ENCODE measurements at regions not wholly inside any gene's neighbourhood (a gene's known extent, or its start where the extent isn't known, plus 50 kb on each side); places are given as distances from the start of the nearest gene placed in this dataset.

DNA sequence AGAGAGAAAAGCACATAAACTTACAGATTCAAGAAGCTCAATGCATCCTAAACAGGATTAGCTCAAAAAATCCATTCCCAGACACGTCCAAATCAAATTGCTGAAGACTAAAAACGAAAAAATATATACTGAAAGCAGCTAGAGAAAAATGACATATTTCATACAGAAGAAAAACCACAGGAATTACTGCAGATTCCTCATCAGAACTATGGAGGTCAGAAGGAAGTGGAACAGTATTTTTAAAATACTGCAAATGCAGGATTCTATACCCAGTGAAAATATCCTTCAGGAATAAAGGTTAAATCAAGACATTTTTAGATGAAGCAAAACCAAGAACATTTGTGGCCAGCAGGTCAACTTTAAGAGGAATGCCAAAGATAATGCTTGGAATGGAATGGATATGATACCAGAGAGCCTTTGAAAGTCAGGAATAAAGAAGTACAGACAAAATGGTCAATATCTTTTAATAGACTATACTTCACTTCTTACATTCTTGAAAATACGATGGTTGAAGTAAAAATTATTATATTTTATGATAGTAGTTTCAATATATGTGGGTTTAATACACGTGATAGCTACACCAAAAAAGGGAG, 352.9 kb downstream of the CTTN start:
- DNase-seq: no peak

DNA sequence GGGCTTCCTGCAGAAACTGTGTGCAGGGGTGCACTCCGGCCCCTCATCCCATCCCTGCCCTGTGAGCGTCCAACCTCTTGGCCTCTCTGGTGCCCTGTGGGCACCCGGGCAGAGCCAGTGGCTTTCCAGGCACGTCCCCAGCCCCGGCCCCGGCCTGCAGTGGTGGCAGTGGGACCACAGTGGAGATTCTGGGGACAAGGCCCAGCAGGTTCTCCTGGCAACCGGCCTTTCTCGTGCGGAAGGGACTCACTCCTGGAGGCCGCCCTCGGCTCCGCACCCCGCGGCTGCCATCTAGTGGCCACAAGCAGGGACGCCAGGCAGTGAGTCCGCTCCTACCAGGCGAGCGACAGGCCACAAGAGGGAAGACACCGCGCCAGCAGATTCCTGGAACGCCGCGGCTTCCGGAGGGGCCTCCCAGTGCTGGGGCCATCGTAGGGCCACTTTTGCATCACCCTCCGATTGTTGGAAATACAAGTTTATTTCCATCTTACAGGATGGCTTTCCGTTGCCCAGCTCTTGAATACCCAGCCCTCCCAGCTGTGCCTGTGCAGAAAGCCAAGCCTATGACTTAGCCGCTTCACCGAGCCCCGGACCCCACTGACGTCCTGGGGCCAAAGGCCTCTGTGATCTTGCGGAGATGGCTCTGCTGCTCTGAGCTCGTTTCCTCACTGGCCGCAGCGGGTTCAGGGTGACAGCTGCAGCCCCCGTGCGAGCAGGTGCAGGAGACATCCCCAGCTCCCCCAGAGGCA, 357.3 kb downstream of the CTTN start:
- DNase-seq: peak; percentile 59

DNA sequence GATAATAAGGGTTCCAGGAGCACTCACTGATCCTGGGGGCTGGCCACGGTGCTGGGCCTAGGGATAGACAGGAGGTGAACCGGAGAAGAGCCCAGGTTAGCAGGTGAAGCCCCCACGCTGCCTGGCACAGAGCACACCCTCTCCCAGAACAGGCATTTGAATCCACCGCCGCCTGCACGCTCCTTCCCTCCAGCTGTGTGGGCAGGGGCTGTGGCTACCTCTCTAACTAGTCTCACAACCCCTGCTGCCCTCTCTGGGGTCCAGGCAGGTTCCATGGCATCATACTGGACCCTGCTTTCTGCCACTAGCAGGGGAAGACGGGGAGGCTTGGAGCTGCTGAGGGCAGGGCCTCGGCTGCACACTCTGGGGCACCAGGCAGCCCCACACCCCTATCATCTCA, 358.0 kb downstream of the CTTN start:
- no peak for DNase-seq

DNA sequence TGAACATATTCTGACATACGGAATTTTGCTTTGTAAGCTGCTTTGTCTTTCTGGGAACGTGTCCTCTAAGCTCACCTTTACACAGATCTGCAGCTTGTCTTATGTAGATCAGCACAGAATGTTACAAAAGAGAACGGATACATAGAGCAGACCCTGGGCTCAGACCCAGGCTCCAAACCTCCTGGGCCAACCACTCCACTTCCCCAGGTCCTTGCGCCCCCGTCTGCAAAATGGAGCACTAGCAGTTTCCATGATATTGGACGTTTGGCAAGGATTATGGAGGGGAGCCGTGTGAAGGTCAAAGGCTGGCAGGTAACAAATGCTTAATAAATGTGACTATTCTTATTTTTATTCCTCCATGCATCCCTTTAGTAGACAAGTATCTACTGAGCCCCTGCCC, 358.4 kb downstream of the CTTN start:
- no peak for DNase-seq

DNA sequence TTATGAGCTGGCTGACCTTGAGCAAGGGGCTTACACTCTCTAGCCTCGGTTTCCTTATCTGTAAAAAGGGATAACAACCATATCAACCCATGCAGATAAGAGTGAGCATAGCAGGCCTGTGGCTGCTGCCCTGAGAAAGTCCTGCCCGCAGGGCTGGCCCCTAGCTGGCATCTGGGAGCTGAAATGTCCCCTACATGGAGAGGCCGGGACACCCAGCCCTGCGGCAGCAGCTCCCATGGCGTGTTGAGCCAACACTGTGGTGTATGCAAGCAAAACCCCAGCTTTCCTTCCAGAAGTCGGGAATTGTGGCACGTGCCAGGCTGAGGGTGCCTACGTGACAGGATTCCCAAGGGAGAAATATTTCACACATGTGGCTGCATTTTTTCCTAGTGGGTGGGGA, 358.9 kb downstream of the CTTN start:
- no peak for DNase-seq

DNA sequence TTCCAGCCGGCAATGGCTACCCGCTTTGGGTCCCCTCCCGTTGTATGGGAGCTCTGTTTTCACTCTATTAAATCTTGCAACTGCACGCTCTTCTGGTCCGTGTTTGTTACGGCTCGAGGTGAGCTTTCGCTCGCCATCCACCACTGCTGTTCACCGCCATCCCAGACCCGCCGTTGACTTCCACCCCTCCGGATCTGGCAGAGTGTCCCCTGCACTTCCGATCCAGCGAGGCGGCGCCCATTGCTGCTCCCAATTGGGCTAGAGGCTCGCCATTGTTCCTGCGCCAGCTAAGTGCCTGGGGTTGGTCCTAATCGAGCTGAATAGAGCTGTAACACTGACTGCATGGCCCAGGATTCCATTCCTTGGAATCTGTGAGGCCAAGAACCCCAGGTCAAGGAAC, 359.9 kb downstream of the CTTN start:
- no peak for DNase-seq

DNA sequence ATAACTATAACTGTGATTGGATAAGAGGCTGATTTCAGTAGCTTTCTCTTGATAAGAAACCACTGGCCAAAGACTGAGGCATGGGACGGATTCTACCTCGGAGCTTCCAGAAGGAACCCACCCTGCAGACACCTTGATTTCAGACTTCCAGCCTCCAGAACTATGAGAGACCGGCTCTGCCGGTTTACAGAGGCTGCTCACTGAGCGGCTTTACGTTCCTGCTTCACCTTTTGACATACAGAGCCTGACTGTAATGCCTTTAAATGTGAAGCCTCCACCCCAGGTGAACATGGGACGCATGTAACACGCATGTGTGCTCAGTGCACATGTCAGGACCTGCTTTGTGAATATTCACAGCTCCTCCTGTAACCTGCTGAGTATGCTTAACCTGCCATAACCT, 361.5 kb downstream of the CTTN start:
- DNase-seq: no peak

DNA sequence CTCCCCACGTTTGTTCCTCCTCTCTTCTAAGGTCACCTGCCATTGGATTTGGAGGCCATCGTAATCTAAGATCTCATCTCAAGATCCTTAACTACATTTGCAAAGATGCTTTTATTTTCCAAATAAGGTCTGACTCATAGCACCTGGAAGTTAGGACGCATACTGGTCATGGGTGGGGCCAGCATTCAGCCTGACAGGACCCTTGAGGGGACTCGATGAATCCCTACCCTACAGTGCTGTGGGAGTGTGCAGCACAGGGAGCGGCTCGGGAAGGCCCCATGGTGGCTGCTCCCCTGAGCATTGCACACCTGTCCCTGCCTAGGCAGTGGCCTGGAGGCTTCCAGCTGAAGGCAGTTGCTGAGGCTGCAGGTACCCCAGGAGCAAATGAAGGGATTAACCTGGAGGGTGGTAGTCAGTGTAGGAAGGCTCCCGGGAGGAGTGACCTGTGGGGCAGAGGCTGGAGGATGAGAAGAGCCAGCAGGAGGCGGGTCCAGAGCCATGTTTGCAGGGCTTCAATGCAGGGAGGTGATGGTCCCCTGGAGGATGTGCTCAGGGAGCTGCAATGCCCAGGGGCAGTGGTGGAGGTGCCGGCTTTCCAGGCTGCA, 362.2 kb downstream of the CTTN start:
- DNase-seq: no peak

DNA sequence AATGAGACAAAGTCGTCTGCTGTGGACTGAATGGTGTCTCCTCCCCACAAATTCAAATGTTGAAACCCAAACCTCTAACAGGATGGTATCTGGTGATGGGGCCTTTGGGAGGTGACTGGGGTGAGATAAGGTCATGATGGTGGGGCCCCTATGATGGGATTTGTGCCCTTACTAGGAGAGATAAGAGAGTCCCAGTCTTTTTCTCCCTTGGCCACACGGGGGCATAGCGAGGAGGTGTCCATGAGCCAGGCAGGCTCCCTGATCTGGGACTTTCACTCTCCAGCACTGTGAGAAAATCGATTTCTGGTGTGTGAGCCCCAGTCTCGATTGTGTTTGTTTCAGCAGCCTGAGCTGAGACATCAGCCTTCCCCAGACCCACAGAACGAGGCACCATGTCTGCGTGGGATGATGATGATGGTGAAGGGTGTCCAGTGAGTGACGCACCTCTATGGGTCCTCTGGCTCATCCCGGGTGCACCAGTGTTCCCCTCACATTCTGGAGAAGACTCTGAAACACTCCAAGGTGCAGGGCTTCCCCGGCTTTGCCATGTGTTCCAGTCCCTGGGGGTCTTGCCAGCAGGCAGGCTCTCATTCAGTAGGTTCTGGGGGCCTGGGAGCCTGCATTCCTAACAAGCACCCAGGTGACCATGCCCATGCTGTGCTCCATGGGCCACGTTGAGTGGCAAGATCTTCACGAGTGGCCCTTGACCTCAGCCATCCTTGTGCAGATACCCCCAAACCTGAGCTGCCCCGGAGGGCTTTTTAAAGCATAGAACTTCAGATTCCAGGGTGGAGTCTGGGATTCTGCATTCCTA, 363.0 kb downstream of the CTTN start:
- DNase-seq: no peak

DNA sequence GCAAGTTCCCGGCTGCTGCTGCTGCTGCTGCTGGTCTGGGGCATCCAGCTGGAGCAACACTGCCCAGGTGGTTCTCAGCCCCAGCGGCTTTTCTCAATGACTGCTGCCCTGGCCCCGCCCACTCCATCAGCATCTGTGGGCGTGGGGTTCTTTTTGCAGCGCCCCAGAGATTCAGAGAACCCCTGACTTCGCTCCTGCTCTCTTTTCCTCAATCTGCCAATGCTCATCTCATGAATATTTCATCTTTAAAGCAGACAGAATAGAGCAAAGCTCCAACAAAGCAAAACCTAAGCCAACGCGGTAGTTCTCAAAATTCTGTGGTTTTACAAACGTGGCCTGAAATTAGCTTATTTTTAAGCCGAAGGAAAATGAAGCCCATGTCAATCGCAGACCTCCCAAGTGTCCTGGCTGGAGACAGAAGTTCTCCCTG, 363.6 kb downstream of the CTTN start:
- DNase-seq: no peak

DNA sequence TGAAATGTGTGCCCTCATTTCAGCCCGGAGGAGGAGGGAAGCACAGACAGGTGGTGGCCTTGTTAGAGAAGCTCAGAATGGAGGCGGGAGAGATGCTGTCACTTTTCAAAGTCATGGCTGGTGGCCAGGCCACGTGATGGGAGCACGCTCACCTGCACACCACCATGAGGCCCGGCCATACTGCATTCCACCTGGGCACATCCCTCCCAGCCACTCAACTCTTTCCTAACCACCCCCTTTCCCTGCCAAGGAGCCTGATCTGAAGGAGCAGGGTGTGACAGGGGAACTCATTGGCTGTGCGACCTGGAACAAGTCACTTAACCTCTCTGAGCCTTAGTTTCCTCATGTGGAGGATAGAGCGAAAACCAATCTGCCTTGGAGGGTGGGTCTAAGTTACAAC, 364.5 kb downstream of the CTTN start:
- DNase-seq: no peak

DNA sequence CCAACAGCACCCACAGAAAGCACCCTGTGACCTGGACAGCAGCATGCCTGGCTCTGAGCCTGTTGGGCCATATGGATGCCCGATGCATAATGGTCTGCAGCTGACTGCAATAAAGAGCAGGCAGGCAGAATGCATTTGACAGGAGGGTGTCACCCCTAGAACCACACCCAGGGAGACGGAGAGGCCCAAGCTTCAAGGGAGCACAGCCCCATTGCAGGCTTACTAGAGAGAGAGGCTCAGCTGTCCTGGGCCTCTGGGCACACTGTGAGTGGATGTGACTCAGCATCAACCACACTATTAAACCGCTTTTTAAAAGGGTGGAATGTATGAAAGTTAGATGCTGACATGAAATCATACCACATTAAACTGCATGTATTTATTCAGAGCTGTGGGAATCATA, 365.3 kb downstream of the CTTN start:
- no peak for DNase-seq

DNA sequence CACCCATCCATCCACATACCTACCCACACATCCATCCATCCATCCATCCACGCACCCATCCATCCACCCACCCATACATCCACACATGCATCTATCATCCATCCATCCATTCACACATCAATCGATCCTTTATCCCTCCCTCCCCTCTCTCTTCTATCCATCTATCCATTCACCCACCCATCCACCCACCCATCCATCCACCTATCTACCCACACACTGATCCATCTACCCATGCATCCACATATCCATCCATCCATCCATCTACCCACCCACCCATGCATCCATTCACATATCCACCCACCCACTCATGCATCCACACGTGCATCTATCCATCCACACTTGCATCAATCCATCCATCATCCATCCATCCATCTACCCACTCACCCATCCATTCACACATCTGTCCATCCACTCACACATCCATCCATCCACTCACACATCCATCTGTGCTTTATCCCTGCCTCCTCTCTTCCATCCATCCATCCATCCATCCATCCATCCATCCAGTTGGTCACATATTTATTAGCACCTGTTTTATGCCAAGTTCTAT, 366.1 kb downstream of the CTTN start:
- no peak for DNase-seq

DNA sequence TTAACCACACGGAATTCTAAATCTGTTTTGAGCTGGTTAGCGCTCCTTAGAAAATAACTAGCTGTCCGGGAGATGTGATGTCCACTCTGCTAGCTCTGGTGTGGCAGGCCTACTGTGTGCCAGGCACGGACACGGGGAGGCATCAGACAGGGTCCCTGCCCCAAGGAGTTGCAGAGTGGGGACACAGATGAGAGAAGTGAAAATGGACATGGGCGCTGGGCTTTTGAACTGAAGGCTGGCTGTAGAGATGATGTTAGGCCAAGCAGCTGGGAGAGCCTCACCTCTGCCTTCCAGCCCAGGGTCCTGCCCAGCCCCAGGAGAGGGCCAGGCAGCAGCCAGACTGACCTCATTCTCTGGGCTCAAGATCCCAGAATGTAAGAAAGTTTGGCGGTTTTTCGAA, 368.6 kb downstream of the CTTN start:
- DNase-seq: no peak

DNA sequence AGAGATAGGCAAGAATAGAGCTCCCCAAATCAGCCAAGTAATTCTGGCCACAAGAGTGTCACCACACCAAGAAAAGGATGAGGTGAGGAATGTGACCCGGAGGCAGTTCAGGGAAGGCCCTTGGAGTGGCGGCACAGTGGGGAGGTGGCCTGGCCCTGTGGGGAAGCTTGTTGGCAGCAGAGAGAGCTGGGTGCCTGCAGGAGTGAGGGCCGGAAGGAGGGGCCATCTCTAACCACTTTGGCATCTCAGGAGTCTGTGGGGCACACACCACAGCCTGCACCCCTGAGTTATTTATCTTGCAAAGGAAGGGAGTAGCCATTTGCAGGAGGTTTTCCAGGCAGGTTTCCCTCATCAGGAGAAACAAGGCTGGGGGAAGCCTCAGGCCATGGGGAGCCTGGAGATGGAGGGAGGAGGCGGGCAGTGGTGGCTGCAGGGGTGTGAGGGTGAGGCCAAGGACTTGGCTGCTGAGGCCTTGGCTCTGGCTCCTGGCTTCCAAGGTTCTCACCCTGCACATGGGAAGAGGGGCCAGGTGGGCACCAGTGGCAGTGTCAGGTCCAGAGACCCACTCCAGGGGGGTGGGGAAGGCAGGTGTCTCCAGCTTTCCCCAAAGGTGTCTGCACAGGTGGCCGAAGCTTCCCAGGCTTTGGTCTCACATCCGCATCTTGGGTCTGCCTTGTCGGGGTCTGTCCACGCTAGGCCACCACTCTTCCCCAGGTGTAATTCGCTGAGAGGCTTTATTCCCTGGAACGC, 370.2 kb downstream of the CTTN start:
- no peak for DNase-seq

DNA sequence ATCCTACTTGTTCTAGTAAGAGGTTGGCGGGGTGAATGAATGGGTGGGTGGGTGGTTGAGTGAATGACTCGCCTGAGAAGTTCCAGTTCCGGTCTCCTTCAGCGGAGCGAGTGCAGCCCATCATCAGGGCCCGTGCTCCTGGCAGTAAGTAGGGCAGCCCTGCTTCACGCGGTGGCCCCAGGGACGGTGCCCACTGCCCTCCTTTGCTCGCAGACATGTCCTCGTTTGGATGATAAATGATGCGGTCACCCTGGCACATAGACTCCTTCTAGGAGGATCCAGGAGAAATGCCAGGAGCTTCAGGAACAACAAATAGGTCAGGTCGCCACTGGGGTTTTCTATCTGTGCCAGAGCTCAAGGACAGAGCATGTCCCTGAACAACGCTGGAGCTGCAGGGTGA, 370.8 kb downstream of the CTTN start:
- DNase-seq: no peak

DNA sequence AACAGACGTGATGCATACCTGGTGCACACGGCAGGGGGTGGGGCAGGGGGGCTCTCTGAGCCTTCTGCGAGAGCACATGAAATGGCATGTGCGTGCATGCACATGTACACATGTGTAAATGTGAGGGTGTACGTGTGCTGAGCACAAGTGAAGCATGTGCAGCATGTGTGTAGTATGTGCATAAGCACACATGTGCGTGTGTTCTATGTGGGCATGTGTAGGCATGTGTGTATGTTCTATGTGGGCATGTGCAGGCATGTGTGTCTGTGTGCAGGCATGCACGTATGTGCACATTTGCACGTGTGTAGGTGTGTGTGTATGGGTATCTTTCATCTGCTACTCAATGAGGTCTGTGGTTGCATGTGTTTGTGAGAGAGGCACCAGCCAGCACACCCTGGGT, 371.2 kb downstream of the CTTN start:
- no peak for DNase-seq

DNA sequence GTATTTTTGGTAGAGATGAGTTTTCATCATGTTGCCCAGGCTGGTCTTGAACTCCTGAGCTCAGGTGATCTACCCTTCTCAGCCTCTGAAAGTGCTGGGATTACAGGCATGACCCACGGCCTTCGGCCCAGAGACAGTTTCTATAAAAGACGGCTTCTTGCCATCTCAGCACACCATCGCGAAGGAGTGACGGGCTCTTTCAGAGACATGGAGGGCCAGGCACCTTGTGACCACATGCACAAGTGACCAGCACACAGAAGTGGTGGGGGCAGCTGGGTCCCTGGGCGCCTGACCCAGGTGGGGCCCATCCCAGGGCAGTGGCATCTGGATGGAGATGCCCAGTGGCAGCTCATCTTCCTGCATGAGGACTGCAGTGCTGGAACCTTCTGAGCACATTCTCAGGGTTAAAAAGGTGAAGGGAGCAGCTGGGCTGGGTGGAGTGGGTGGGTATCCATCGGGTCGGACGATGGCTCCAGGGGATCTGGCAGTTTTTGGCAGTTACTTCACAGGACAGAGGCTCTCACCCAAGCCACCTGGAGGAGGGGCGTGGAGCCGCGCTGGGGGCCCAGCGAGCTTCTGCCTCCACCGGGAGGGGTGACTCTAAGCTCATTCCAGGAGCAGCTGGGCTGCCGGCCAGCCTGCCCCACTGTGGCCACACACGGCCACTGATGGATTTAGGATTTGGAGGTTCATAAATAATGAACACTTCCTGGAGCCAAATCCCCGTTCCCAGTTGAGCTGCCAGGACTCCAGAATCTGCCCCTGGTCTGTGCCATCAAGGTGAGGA, 373.0 kb downstream of the CTTN start:
- DNase-seq: no peak

DNA sequence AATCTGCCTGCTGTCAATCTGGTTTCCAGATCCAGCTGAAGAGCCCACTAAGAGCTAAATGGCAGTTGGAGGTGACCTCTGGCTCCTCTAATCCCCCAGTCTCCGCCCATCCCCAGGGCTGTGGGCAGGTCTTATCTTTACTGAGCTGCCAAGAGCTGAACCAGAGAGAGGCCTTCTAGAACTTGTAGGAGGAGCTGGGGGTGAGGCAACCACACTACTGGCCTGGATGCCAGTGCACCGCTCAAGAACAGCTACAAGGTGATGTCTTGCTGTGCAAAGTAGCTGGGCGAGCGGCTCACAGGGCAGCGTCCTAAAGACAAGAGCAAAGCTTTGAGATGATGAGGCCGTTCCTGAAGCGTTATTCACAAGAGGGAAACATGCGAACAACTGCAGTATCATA, 374.6 kb downstream of the CTTN start:
- DNase-seq: no peak

DNA sequence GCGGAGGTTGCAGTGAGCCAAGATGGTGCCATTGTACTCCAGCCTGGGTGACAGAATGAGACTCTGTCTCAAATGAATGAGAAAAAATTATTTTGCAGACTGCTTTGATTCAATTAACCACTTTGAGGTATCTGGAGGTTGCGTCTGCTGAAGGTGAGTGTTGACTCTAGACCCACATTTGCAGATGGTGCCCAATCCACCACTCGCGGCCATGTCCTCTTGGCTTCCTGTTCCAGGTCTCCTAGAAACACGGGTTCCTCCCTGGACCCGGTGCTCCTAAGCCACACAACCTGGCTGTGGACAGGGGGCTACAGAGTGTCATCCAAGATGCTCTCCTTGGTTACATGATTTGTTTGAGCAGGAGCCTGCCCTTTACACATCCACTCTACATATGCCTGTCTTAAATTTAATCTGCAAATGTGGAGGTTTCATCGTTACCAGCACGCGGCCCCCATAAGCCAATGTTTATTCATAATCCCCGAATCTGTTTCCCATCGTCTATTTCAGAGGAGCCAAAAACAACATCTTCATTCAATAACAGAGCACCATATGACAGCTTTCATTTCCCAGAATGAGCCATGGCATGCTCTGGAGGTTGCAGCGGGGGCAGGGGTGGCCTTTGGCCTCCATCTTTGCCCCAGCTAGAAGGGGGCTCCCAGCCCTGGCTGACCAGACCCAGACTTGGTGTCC, 377.2 kb downstream of the CTTN start:
- no peak for DNase-seq

DNA sequence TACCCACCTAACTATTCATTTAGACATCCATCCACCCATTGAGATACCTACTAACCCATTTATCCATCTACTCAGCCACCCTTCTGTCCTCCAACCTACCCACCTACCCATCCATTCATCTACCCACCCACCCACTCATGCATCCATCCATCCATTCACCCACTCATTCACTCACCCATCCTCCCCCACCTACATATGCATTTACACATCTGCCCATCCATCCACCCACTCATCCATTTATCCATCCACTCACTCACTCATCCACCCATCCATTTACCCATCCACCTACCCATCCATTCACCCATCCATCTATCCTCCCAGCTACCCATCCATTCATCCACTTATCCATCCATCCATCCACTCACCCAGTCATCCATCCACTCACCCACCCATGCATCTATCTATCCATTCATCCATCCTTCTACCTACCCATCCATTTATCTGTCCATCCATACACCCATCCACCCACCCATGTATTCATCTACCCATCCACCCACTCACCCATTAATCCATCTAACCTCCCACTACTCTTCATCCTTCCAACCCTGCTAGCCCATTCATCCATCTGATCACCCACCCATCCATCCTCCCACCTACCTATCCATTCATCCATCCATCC, 378.7 kb downstream of the CTTN start:
- DNase-seq: no peak
